ENCODE measurements at regions not wholly inside any gene's neighbourhood (a gene's known extent, or its start where the extent isn't known, plus 50 kb on each side); places are given as distances from the start of the nearest gene placed in this dataset.

DNA sequence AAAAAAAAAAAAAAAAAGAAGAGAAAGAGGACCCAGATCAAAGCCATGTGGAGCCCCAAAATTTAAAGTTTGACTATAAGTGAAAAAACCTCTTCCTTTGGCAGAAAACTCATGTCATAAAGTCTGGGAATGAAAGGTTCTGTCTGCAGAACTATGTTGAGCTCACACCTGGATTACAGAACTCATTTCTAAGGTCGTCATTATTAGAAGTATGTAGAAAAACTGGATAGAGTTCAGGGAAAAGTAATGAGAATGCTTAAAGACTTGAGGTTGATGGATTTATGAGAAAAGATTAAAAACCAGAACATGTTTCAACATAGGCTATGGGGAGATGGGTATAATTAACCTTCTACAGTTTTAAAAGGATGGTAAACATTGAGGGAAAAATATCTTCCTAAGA lies 90.7 kb upstream of the COL11A1 start:
- H3K9me3 ChIP-seq (ENCODE audit: low read length), result no peaks in the 10 kb centered on the region
- ChIA-PET CTCF (ENCODE audit: unreplicated experiment) (no interaction called here), POLR2A (interaction anchor here (0.7 kb wide), 1 partner anchor 588 kb away, joined by 3 read pairs; no protein-coding TSS in a partner anchor)
- H2AFZ ChIP-seq (ENCODE audit: low read length), result no peak overlapping the region
- no peak overlapping the region for H3K27ac ChIP-seq (ENCODE audit: low read depth, low read length, poor library complexity, severe bottlenecking)
- no peaks in the 10 kb centered on the region for H4K20me1 ChIP-seq (ENCODE audit: insufficient read depth, low read length)
- no peaks in the 10 kb centered on the region for H3K9me2 ChIP-seq (ENCODE audit: insufficient read depth, low read length)
- no peaks in the 10 kb centered on the region for H3K79me2 ChIP-seq (ENCODE audit: insufficient read depth, low read depth, low read length)
- H3K4me1 ChIP-seq (ENCODE audit: insufficient read depth, low read length, poor library complexity, severe bottlenecking), result no peaks in the 10 kb centered on the region
- BruUV-seq (replicated peaks), result no TSS peak
- intact Hi-C loops (cut with micrococcal nuclease; ENCODE audit: unreplicated experiment), result no loop called here
- no peak overlapping the region for H3K4me2 ChIP-seq (ENCODE audit: low read length)
- no peak overlapping the region for H3K4me3 ChIP-seq (ENCODE audit: low read depth, low read length, poor library complexity, severe bottlenecking)
- H3K36me3 ChIP-seq (ENCODE audit: insufficient read depth, low read length), result no peaks in the 10 kb centered on the region
- TF ChIP-seq, protein P1, sequence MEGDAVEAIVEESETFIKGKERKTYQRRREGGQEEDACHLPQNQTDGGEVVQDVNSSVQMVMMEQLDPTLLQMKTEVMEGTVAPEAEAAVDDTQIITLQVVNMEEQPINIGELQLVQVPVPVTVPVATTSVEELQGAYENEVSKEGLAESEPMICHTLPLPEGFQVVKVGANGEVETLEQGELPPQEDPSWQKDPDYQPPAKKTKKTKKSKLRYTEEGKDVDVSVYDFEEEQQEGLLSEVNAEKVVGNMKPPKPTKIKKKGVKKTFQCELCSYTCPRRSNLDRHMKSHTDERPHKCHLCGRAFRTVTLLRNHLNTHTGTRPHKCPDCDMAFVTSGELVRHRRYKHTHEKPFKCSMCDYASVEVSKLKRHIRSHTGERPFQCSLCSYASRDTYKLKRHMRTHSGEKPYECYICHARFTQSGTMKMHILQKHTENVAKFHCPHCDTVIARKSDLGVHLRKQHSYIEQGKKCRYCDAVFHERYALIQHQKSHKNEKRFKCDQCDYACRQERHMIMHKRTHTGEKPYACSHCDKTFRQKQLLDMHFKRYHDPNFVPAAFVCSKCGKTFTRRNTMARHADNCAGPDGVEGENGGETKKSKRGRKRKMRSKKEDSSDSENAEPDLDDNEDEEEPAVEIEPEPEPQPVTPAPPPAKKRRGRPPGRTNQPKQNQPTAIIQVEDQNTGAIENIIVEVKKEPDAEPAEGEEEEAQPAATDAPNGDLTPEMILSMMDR (conservative IDR thresholded peaks at IDR 0.05; ENCODE audit: low read length), result no peak
- DNase-seq (ENCODE audit: low spot score), result no peak

DNA sequence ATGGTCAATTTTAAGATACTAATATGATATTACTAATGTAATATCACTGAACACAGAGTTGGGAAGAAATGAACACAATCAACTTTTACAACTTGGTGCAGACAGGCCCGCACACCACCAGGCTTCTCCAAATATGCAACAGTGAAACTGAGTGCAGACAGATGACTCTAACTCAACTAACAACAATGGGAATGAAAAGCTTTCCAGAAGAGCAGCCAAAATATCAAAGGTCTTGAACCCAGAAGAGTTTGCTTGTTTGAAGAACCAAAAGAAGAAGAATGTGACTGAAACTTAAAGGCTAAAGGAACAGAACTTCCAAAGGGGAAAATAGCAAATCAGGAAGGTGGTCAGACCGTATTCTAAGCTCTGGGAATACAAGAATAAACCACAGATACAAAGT lies 89.8 kb upstream of the COL11A1 start:
- no TSS peak for BruUV-seq (replicated peaks)
- Histone ChIP-seq H3K9me3 (ENCODE audit: low read length) (no peaks in the 10 kb centered on the region), H2AFZ (ENCODE audit: low read length) (no peak overlapping the region), H3K9me2 (ENCODE audit: insufficient read depth, low read length) (no peaks in the 10 kb centered on the region), H3K4me2 (ENCODE audit: low read length) (no peak overlapping the region), H3K79me2 (ENCODE audit: insufficient read depth, low read depth, low read length) (no peaks in the 10 kb centered on the region), H4K20me1 (ENCODE audit: insufficient read depth, low read length) (no peaks in the 10 kb centered on the region), H3K4me3 (ENCODE audit: low read depth, low read length, poor library complexity, severe bottlenecking) (no peak overlapping the region), H3K36me3 (ENCODE audit: insufficient read depth, low read length) (no peaks in the 10 kb centered on the region), H3K27ac (ENCODE audit: low read depth, low read length, poor library complexity, severe bottlenecking) (no peak overlapping the region), H3K4me1 (ENCODE audit: insufficient read depth, low read length, poor library complexity, severe bottlenecking) (no peaks in the 10 kb centered on the region)
- intact Hi-C loops (cut with micrococcal nuclease; ENCODE audit: unreplicated experiment), result no loop called here
- TF ChIP-seq, protein P1 (conservative IDR thresholded peaks at IDR 0.05; ENCODE audit: low read length), result no peak
- TF ChIP-seq EZH2phosphoT487 (IDR thresholded peaks at IDR 0.05; ENCODE audit: borderline replicate concordance, low read depth, low read length), result no peak
- ChIA-PET CTCF (ENCODE audit: unreplicated experiment) (no interaction called here), POLR2A (no interaction called here)
- DNase-seq (ENCODE audit: low spot score), result no peak

DNA sequence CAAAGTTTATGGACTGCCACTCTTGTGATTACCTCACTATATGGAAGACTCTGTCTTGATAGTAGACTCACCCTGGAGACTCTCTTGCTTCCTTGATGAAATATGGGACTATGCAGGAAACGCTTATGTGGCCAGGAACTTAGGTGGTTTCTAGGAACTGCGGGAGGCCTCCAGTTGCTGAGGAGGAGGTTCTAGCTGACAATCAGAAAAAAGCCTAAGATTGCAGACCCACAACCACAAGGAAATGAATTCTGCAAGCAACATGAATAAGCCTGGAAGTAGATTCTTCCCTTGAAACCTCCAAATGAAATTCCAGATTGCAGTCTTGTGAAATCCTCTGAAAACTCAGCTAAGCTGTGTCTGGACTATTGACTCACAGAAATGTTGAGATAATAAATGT lies 88.9 kb upstream of the COL11A1 start:
- intact Hi-C loops (cut with micrococcal nuclease; ENCODE audit: unreplicated experiment), result no loop called here
- CTCF ChIA-PET (ENCODE audit: unreplicated experiment), result no interaction called here

More for the DNA sequence above, 88.9 kb upstream of the COL11A1 start:
- no peak for DNase-seq (ENCODE audit: low spot score)
- TF ChIP-seq EZH2phosphoT487 (IDR thresholded peaks at IDR 0.05; ENCODE audit: borderline replicate concordance, low read depth, low read length), result no peak
- TF ChIP-seq, protein P1 (conservative IDR thresholded peaks at IDR 0.05; ENCODE audit: low read length), result no peak
- no peak overlapping the region for H2AFZ ChIP-seq (ENCODE audit: low read length)
- no peaks in the 10 kb centered on the region for H3K9me3 ChIP-seq (ENCODE audit: low read length)
- H3K9me2 ChIP-seq (ENCODE audit: insufficient read depth, low read length), result no peaks in the 10 kb centered on the region
- no peaks in the 10 kb centered on the region for H3K79me2 ChIP-seq (ENCODE audit: insufficient read depth, low read depth, low read length)
- POLR2A ChIA-PET, result no interaction called here
- H3K4me2 ChIP-seq (ENCODE audit: low read length), result no peak overlapping the region
- BruUV-seq (replicated peaks), result no TSS peak
- H3K4me1 ChIP-seq (ENCODE audit: insufficient read depth, low read length, poor library complexity, severe bottlenecking), result no peaks in the 10 kb centered on the region
- H4K20me1 ChIP-seq (ENCODE audit: insufficient read depth, low read length), result no peaks in the 10 kb centered on the region
- no peak overlapping the region for H3K4me3 ChIP-seq (ENCODE audit: low read depth, low read length, poor library complexity, severe bottlenecking)
- no peak overlapping the region for H3K27ac ChIP-seq (ENCODE audit: low read depth, low read length, poor library complexity, severe bottlenecking)
- H3K36me3 ChIP-seq (ENCODE audit: insufficient read depth, low read length), result no peaks in the 10 kb centered on the region

Data from OCI-LY7 (cell line).